ENCODE measurements at regions not wholly inside any gene's neighbourhood (a gene's known extent, or its start where the extent isn't known, plus 50 kb on each side); places are given as distances from the start of the nearest gene placed in this dataset.
"Not testable (repeated sequence)": the region's sequence is repeated elsewhere in the genome, so short reads cannot be mapped to it uniquely, and the experiment has no call there.

DNA sequence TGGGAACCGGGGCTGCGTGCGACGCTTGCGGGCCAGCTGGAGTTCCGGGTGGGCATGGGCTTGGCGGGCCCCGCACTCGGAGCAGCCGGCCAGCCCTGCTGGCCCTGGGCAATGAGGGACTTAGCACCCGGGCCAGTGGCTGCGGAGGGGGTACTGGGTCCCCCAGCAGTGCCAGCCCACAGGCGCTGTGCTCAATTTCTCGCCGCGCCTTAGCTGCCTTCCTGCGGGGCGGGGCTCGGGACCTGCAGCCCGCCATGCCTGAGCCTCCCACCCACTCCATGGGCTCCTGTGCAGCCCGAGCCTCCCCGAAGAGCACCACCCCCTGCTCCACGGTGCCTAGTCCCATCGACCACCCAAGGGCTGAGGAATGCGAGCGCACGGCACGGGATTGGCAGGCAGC, 63.8 kb downstream of the PLXNA1 start:
- DNase-seq (ENCODE audit: low read depth), result not testable (repeated sequence)

DNA sequence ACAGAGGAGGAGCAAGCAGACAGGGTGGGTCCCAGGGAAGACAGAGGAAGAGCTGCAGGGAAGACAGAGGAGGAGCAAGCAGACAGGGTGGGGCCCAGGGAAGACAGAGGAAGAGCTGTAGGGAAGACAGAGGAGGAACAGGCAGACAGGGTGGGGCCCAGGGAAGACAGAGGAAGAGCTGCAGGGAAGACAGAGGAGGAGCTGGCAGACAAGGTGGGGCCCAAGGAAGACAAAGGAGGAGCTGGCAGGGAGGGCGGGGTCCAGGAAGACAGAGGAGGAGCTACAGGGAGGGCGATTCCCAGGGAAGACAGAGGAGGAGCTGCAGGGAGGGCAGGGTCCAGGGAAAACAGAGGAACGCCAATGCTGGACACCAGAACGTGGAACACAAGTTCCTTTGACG, 66.5 kb downstream of the PLXNA1 start:
- no peak for DNase-seq (ENCODE audit: low read depth)

DNA sequence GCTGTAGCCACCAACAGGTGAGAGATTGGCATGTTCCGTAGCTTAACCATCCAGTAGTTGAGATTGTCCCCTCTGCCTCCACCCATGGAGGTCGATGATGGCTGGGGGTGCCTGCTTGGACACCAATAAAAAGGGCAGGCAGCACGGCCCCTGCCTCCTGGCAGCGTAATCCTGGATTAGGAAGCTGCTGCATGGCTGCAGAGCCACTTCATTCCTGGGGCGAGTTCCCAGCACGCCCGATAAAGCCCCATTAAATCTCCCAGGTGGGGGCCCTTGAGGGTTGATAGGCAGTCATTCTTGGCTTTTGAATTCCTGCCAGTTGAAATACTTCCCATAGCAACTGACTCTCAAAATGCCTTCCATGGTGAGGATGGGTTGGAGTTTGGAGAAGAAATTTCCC, 67.8 kb downstream of the PLXNA1 start:
- no peak for DNase-seq (ENCODE audit: low read depth)

DNA sequence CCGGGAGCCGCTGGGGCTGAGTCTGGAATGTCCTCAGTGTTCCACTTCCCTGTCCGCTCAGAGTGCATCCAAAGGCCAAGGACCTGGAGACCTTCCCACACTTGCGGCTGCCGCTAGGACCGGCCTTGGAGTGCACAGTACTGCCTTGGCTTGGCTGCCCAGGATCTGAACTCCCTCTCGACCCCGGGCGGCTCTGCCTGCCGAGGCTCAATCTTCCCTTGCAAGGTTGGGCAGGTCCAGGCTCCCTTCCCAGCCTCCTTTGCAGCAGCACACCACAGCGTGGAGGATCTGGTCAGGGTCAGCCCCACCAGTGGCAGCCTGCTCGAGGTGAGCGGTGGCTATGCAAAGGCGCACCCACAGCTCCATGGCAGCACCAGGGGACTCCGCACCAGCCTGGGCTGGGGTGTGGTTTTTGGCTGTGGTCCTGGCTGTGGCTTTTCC, 69.2 kb downstream of the PLXNA1 start:
- DNase-seq (ENCODE audit: low read depth), result no peak

DNA sequence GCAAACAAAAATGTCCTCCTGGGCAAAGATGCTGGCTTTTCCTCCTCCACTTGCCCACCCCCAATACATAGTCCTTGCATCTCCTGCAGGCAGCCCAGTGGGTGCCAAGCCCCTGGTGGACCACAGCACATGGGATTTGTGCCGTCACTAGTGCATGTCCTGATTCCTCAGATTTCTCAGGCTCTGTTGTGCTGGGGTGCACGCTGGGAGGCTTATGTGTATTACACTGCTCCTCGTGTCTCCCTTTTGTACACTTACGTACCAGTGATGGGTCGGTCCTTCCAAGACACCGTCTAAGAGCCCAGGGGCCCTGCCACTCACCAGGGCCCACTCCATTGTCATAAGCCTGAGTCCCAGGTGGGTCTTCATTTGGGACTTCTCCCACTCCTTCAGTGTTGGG, 70.1 kb downstream of the PLXNA1 start:
- no peak for DNase-seq (ENCODE audit: low read depth)

DNA sequence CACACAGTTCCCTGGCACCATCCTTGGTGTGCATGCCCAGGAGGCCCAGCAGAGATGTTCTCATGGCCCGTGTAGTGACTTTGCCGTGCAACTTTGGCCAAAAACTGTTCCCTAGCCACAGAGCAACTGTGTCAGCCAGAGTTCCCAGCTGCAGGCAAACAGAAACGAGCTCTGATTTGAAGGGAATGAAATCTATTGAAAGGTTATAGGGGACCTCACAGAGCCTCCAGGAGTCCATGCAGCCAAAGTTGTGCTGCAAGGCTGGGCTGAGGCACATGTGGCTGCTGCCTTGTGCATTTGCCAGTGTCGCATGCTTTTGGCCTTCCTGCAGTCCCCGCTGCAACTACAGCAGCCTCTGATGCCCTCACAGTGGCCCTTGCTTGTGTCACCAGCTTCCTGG, 70.5 kb downstream of the PLXNA1 start:
- DNase-seq (ENCODE audit: low read depth), result no peak

DNA sequence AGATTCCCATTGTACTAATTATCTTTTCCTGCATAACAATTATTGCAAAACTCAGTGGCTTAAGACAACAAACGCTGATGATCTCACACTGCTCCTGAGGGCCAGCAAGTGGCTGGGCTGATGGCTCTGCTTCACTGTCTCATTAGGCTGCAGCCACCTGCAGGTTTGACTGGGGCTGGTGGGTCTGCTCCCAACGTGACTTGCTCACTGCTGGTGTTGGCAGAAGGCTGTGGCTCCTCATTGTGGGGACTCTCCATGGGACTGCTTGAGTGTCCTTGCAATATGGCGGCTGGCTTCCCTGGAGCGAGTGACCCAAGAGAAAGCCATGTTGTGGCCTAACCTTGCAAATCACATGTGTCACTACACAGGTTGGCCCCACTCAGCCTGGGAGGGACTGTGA, 71.1 kb downstream of the PLXNA1 start:
- DNase-seq (ENCODE audit: low read depth), result no peak

DNA sequence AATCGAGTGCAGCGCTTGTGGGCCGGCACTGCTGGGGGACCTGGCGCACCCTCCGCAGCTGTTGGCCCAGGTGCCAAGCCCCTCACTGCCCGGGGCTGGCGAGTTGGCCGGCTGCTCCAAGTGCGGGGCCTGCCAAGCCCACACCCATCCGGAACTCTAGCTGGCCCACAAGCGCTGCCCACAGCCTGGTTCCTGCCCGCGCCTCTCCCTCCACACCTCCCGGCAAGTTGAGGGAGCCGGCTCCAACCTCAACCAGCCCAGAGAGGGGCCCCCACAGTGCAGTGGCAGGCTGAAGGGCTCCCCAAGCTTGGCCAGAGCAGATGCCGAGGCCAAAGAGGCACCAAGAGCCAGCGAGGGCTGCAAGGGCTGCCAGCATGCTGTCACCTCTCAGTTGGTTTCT, 73.4 kb downstream of the PLXNA1 start:
- DNase-seq (ENCODE audit: low read depth), result no peak

DNA sequence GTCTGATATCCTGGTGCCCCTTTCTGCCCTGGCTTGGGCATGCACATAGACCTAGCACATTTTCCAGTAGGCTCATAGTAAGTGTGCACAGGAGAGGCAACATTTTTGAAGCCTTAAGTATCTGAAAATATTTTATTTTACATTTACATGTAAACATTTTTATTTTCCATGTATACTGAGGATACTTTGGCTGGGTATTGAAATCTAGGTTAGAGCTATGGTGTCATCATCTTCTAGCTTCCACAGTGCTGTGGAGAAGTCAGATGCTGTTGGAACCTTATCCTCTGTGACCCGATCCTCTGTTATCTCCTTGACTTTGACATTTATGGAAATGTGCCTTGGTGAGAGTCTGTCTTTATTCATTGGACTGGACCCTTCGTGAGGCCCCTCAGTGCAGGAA, 74.1 kb downstream of the PLXNA1 start:
- DNase-seq (ENCODE audit: low read depth), result no peak

DNA sequence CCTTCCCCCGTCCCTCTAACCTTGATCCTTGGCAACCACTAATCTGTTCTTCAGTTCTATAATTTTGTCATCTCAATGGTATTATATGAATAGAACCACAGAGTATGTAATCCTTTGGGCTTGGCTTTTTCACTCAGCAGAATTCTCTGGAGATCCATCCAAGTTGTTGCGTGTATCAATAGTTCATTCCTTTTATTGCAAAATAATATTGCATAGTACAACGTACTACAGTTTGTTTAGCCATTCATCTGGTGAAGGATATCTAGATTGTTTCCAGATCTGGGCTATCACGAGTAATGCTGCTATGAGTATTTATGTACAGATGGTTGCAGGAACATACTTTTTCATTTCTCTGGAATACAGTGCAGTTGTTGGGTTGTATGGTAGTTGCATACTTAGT, 76.2 kb downstream of the PLXNA1 start:
- DNase-seq (ENCODE audit: low read depth), result no peak

DNA sequence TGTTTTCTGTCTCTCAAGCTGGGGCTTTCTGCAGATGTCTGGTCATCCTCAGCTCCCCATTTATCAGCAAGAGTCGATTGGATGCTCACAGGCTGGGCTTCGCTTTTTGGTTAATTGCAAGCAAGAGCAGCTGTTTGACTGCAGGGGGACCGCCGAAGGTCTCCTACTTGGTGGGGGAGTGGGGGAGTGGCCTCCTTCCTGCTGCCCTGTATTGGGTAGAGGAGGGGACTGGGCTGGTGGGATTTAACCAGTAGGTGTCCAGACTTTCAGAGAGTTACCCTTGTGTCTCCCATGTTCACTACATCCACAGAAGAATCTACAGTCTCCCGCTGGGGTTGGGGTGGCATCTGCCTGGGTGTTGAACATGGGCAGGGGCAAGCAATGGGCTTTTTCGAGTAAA, 78.7 kb downstream of the PLXNA1 start:
- DNase-seq (ENCODE audit: low read depth), result no peak

DNA sequence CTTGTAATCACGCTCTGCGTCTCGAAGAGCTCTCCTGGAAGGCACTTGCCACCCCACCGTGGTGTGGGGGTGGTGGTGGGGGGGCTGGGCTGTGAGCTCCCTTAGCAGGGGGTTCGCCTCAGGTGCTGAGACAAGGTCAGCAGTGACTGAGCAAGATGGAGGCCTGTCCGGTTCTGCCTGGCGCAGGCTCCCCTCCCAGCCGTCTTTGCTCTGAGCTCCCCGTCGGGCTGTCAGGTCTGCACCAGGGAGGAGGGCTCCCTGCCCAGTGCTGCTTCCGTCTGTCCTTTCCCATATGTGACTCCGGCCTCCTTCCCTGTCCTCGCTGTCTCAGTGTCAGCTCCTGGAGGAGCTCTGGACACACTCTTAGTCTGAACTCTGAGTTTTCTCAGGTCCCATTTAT, 80.0 kb downstream of the PLXNA1 start:
- DNase-seq (ENCODE audit: low read depth), result no peak

DNA sequence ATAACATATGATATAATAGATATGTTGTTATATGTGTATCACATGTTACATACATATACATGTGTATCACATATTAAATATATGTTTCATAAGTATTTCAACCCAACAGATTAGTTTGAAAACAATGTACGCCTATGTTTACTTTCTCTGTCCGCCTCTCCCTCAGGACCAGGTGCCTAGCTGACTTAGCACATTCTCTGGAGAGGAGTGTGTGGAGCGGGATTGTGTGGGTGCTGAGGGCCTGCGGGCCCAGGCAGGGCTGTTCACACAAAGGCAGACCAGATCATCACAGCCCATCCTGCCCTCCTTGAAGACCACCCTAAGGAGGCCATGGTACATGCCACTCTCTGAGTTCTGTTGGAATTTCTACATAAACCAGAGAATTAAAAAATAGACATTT, 81.0 kb downstream of the PLXNA1 start:
- no peak for DNase-seq (ENCODE audit: low read depth)

DNA sequence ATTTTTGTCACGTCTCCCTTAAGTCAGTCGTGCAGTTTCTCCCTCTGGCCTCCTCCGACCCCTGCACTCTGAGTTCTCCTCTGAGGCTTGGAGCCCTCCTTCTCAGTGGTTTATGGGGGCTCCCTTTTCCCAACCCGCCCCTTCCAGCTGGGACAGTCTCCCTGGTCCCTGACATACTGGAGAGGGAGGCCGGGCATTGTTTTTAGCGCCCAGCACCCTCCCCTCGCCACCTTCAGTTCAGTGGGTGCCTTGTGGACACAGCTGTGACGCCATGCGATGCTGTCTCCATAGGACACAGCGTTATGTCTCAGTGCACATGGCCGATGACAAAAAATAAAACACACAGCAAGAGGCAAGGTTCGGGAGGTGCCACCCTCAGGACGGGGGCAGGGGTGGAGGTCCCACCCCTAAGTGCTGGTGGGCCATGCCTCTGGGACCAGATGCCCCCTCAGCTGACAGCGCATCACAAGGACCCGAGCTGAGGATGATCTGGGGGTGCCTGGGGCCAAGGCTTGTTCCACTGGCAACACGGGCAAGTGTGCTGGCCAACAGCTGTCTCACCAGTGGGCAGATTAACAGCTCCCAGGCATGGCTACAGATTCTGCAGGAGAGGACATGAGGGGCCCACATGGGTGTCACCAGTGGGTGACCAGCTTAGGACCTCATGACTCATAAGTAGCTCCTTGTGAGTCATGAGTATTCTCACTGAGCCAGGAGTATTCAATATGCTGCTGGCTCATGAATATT, 81.6 kb downstream of the PLXNA1 start:
- peak; percentile 70 for DNase-seq (ENCODE audit: low read depth)

DNA sequence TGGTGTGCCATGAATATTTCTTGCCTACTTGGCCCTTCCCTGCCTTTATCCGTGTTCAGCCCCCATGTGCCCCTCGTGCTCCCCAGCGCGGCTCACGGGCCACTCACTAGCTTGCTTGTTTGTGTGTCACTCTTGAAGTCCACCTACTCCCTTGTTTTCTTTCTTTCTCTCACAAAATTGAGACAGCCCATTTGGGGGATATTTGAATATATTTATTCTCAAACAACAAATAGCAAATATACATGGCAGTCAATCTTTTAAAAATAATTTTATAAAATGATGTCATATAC, 82.2 kb downstream of the PLXNA1 start:
- no peak for DNase-seq (ENCODE audit: low read depth)

DNA sequence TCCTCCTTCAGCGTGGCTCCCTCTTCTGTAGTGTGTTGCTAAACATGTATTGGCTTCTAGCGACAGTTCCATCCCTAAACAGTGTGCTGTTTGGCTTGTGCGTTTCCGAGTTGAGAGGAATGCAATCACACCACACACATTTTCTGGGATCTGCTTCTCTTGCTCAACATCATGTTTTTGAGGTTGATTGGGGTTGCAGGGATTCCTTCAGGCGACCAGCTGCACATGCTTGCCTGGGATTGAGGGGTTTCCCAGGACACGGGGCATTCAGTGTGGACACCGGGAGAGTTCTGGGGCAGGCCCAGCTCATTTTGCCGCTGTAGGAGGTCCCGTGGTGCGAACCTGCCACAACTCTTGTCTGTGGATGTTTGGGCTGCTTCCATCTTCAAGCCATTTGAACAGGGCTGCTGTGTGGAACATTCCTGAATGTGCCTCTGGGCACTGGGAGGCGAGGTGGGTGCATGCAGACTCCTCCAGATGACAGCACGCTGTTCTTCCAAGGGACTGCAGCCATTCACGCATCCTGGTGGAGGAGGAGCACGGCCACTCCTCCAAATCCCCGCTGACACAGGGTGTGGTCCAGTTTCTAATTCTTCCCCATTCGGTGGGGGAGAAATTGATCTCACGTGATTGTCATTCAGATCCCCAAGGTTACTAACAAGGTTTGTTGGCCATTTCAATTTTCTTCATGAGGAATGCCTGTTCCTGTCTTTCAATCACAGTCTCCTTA, 82.8 kb downstream of the PLXNA1 start:
- no peak for DNase-seq (ENCODE audit: low read depth)

DNA sequence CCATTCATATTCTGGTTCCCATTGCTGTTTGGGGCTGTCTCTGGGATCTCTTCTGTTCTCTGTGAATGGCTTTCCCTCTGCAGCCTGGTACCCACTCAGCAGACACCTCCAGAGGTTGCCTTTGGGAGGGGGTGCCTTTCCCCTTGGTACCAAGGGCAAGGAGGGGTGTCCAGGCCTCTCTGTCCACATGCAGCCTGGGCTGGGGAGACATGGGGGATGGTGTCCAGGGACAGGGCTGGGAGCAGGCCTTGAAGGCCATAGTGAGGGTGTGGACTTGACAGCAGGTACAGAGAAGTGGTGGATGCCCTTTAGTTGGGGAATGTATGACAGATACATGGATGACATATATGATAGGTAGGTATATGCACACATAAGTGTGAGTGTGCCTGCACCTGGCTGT, 83.7 kb downstream of the PLXNA1 start:
- DNase-seq (ENCODE audit: low read depth), result no peak

DNA sequence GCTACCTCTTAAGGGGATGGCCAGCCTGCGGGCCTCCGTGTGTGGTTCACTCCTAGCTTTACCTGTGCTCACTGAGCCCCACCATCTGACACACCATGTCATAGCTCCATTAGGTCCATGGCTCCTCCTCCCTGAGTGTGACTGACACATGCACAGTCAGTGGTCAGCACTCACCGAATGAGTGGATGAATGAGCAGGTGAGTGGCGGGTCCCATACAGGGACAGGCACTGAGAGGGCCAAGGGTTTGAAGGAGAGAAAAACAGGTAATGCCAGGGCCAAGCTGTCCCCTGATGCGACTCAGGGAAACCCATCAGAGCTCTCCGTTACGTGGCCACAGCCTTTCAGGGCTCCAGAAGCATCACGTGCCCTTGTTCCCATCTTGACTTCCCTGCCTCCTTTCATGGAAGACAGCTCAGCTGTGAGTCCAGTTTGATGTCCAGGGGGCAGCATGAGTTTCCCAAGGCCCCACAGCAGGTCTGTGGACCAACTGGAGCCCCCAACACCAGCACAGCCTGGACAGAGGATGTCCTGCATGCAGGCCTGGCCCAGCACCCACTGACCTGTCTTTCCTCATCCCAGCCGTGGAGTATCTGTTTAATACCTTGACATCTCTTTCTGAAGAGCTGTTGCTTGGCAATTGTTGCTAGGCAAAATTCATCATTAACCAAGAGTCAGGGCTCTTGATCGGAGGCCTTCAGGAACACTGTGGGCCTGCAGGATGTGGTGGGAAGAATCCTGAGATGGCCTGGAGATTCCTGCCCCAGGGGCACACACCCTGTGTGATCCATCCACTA, 84.4 kb downstream of the PLXNA1 start:
- DNase-seq (ENCODE audit: low read depth), result no peak

DNA sequence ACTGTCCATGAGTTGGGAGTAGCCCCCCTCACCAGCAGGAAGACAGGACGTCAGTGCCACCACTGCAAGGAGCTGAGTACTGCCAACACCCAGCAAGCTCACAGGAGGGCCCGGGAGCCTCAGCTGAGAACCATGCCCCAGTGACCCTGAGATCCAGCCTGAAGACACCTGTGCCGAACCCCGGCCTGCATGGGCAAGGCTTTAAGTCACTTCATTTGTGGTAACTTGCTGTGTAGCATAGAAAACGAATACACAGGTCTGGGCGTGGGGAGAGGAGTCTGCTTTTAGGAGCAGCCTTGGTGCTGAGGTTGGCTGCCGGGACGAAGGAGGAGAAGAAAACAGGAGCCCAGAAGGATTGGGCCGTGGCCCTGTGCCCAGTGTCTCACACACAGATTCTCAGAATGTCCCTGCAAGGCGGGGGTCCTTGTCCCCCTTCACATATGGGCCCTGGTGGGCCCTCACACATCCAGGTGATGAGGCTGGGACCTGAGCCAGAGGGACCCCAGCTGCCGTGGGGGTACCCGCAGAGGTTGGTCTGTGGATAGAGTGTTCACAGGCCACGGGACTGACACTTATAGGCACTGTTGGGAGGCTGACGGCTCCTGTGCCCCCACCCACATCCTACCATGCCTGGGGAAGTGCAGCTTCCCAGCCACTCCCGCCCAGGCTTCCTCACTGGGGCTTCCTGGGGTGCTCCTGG, 85.3 kb downstream of the PLXNA1 start:
- no peak for DNase-seq (ENCODE audit: low read depth)

DNA sequence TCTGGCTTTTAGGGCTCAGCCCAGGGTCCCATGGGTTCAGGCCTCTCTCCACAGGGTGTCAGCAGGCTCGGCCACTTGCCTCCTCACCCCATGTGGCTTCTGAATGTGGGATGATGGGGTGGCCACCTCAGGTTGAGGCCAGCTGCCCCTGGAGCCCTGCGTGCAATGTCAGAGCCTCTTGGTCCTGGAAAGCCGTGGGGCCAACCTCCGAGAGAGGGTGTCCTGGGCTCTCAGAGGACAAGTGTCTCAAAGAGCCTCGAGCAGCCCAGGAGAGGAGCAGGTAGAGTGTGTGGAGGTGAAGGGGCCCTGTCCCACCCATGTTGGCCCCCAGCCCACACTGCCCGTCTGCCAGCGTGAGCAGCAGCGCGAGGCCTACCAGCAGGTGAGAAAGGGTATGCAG, 86.0 kb downstream of the PLXNA1 start:
- no peak for DNase-seq (ENCODE audit: low read depth)

DNA sequence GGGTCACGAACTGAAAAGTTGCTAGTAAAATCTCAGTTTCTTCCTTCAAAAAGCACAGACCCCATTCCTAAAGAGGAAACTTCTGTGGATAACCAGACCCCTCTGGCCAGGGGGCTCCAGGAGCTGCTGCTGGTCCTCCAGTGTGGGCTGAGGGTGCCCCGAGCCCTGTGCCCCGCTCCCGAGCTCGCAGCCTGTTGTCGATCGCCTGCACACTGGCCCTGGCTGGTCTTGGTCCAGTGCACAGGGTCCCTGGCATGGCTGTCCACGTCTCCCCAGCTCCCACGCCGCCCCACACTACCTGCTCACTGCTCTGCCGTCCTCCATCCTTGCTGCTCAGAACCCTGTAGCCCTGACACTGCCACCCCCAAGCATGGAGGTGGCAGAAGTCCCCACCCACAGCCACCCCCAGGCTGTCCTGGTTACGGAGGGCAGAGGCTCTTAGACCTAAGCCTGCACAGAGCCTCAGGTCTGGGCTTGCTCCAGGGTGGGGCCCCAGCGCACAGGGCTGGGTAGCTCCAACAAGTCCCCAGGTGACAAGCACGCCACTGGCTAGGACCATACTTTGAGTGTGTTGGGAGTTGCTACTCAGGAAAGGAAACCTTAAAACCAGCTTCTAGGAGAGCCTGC, 87.0 kb downstream of the PLXNA1 start:
- no peak for DNase-seq (ENCODE audit: low read depth)

DNA sequence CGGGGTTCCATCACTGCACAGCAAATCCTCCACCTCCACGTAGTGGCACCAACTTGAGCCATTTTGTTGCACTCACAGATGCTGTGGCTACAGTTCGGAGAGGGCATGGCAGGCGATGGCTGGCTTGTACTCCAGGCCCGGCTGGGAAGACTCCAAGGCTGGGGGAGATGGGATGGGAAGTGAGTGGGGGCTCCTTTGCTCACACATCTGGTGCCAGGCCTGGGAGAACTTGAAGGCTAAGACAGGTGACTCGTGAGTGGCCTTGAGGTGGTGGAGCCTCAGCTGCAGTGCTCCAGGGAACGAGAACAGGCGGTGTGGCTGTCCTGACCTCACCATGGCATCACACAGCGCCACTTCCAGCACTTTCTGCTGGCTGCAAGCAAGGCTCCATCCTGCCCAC, 87.9 kb downstream of the PLXNA1 start:
- DNase-seq (ENCODE audit: low read depth), result no peak

All from iris pigment epithelial cell (primary cell).